CD4-positive, alpha-beta T cell treated with Interleukin-1 beta for 1 hour (primary cell): ENCODE measurements at regions not wholly inside any gene's neighbourhood (a gene's known extent, or its start where the extent isn't known, plus 50 kb on each side); places are given as distances from the start of the nearest gene placed in this dataset.

Experiments used
- DNase-seq, 2 donors: peaks; one replicate each; pipeline ENCODE4 v3.0.0-alpha.2; 2020 to 2022

- DNase-seq = peak; percentile 49 to 59
These were observed 169.6 kb upstream of the GPR12 start for GRCh38 chr13:26929971-26930730.

DNA sequence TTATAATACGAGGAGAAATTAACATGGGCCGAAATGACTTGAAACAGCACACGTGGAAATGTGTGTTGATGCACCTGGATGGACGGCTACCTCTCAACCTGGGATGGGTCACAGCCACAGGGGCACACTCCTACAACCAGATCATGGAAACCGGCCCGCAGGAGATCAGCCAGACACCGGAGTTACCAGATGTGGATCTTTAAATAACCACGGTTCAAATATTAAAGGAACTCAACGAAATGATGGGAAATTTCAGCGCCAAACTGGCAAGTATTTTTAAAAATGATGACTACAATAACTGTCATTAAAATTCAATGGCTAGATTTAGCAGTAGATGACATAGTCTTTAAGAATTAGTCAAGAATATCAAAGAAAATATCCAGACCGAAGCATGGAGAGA is 166.9 kb upstream of the GPR12 start:
- DNase-seq = no peak

DNA sequence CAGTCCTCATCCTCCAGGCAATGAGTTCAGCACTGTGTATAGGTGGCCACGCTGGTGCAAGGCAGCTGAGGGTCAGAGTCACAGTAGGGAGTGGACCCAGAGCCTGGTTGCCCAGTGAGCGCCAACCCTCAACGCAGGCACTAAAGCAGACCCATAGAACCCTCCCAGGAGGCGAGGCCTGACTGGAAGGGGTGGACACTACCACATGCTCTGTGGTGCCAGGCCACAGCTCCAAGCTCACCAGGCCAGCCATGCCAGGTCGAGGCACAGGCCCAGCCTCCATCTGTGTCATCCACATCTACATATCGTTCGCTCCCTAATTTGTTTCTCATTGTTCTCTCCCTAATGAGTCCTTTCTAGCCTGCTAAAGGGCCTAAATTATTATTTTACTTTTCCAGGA is 165.8 kb upstream of the GPR12 start:
- DNase-seq = no peak

- DNase-seq = no peak
These were observed 163.4 kb upstream of the GPR12 start for GRCh38 chr13:26923824-26924605.

GRCh38 chr13:26921918-26922317 is 161.3 kb upstream of the GPR12 start:
- no peak for DNase-seq

DNA sequence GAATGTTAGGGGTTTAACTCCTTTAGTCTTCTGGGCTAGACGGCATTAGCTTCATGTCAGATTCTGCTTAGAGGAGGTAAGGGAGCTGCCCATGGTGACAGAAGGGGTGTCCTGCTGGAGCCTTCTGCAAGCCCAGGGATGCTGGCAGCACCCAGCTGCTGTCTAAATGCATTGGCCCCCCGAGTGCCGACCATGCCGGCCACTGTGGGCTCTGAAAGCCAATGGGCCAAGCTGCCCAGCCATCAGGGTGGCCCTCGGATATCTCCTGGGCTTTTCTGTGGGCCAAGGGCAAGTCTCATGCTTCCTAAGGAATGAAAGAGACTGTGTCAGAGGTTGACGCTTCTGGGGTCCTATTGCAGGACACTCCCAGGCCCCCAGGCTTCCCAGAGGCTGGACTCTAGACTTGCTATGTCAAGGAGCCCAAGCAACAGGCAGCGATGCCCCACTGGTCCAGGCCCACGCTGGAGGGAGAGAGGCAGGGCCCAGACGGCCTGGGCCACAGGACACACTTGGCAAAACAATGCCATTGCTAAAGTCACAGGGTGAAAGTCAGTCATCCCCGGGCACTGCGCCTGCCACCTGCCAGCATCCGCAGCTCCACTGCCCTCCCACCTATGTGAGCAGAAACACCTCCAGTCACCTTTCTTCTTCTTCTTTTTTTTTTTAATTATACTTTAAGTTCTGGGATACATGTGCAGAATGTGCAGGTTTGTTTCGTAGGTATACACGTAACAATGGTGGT is 160.2 kb upstream of the GPR12 start:
- DNase-seq = no peak

DNA sequence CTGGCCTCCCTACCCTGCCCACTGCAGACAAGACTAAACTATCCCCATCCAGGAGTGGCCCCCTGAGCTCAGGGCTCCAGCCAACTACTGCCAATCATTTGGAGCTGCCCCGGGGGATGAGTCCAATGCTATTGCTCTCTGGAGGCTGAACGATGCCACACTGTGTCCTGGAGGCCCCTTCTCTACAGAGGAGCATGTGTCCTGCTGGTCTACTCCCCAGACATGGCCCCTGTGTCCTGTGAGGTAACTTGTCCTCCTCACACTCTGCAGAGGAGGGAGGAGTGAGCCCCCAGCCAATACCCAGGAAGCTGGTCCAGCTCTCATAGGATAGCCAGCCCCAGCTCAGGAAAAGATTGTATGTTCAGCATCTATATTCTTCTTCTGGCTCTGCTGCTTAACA is 159.1 kb upstream of the GPR12 start:
- no peak for DNase-seq

- DNase-seq = no peak
These were observed 158.7 kb upstream of the GPR12 start for GRCh38 chr13:26919311-26919710.

DNA sequence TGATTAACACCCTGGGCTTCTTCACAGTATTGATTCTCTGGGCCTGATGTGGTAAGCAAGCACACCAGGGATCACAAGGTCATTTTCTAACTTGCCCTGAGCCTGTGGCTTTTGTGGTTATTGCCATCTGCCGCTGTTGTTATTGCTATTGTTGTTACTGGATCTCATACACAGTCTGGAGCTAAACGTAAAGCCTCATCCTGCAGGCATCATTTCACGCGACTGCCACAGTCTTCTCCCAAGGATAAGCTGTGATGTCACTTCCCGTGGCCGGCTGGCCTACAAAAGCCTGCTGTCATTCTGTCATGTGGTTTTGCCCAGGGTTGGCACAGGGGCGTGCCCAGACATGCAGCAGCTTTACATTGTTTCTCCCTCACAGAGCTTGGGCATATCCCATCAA is 154.0 kb upstream of the GPR12 start:
- no peak for DNase-seq

- DNase-seq = no peak
These were observed 153.6 kb upstream of the GPR12 start for GRCh38 chr13:26914148-26914547.

DNA sequence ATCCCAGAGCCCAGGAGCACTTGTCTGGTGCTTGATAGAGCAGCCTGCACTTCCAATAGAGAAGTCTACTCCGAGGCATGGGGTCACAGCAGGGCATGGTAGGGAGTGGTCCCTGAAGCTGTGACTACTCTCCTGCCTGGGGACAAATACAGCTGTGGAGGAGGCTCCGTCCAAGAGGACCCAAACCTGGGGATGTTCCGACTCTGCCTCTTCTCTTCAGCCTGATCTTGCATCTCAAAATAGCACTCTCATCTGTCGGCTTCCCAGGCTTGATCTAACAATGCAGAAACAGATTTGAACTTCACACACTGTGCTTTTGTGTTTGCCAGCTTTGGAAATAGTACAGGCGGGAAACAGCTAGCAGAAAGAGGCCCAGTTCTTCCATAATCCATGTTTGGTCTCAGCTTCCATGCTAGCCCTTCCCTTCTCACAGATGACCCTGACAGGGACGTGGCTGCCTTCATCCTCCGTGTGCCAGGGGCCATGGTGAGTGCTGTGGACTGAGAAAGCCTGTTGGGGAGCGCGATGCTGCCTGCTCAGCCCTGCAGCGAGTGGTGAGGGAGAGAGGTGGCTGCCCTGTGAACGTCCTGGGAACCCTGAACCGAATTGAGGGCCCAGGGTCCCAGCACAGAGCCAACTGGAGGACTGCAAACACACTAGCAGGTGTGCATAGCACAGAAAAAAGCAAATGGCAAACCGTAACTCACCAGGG is 150.3 kb upstream of the GPR12 start:
- no peak for DNase-seq

GRCh38 chr13:26909477-26909876 is 148.9 kb upstream of the GPR12 start:
- DNase-seq = no peak

DNA sequence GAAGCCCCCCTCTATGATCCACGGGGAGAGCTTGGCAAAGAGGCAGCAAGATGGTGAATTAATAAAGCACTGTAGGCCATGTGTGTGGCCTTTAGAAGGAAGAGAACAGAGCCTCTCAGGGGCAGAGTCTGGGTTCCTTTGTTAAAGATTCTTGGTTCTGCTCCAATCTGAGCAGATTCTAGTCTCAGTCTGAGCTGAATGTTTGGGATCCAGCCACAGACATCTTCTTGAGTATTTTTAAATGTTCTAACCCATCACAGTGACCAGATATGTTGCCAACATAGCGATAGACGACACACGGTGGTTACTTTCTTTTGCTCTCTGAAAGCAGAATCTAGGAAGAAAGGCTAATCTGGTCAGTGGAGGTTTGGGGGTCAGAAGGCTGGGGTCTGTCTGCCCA is 147.5 kb upstream of the GPR12 start:
- DNase-seq = no peak

DNA sequence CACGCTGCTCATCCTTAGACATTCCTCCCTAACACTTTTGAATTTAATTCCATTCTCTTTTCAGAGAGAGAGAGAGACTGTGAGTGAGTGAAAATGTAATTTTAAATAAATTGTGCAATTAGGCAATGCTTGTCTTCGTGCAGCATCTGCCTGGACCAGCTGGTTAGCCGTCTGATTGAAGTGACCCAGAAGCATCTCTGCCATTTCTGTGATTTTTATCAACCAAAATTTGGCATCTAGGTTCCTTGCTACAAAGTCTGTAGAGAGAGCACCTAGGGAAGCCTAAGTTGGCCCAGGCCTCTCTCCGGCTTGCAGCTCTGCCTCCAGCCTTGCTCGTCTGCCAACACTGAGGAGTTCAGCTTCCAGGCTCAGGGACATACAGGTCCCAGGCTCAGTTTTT is 138.6 kb upstream of the GPR12 start:
- no peak for DNase-seq

- no peak for DNase-seq
These were observed 137.3 kb upstream of the GPR12 start for GRCh38 chr13:26897706-26898550.

- DNase-seq = no peak
These were observed 136.5 kb upstream of the GPR12 start for GRCh38 chr13:26896986-26897668.

- no peak for DNase-seq
These were observed 135.4 kb upstream of the GPR12 start for GRCh38 chr13:26895808-26896466.

DNA sequence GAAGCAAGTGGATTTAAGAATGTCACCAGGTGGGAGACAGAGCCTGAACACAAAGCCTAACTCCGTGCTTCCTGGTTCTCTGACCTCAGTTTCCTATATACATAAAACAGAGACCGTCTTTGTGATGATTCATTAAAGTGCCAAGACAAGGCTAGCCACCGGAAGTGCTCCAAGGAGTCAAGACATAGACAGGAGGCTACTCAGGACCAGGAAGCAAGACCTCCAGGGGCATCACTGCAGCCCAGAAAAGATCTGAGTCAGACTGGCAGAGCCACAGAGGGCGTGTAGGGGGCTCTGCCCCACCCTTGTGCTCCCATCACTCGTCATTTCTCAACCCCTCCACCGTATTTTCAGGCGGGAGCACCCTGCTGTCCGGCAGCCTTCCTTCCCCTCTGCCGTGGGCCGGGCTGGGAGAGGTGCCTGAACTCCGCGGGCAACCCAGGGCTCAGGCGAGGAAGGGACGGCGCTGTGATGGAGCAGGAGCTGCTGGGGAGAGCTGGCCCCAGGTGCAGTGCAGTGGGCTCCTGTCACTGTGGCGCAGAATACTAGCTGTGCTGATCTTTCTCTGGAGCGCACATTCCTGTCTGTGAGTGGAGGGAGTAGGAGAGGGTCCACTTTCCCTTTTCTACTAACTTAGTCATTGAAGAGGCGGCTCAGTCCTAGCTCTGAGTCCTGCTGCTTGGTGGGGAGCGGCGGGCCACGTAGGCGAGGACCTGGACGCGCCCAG is 134.7 kb upstream of the GPR12 start:
- no peak for DNase-seq

DNA sequence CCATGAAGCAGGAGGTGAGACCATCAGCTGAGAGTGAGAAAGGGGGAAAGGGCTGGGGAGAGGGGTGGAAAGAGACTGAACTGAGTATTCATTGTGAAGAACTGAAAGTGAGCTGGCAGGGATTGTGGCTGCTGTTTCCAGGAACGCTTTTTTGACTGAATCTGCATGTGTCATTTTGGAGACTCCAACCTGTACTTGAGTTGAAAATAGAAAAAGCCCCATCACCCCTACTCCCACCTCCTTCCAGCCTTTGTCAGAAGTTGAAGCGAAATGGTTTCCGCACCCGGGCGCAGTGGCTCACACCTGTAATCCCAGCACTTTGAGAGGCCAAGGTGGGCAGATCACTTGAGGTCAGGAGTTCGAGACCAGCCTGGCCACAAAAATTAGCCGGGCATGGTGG is 128.0 kb upstream of the GPR12 start:
- no peak for DNase-seq

GRCh38 chr13:26887594-26887993 is 127.0 kb upstream of the GPR12 start:
- DNase-seq = no peak
